GM21447 (cell line): ENCODE measurements at regions not wholly inside any gene's neighbourhood (a gene's known extent, or its start where the extent isn't known, plus 50 kb on each side); places are given as distances from the start of the nearest gene placed in this dataset.

Source experiments
- ATAC-seq: cut with Tn5 transposase; IDR thresholded peaks from one replicate; pipeline ENCODE4 v1.9.1; 2021; ENCODE audit not compliant: unreplicated experiment

- ATAC-seq = no peak
Observed at GRCh38 chr18:67705748-67706147, 189.2 kb upstream of the DSEL start.

GRCh38 chr18:67695684-67696083, 179.2 kb upstream of the DSEL start:
- ATAC-seq = no peak

- no peak for ATAC-seq
Observed at GRCh38 chr18:67694787-67695186, 178.3 kb upstream of the DSEL start.

- ATAC-seq = no peak
Observed at GRCh38 chr18:67692811-67693210, 176.3 kb upstream of the DSEL start.

- ATAC-seq = no peak
Observed at GRCh38 chr18:67682516-67682915, 166.0 kb upstream of the DSEL start.

- no peak for ATAC-seq
Observed at GRCh38 chr18:67677489-67677888, 161.0 kb upstream of the DSEL start.

GRCh38 chr18:67672716-67673115, 156.2 kb upstream of the DSEL start:
- ATAC-seq = no peak

GRCh38 chr18:67672155-67672554, 155.6 kb upstream of the DSEL start:
- ATAC-seq = no peak

GRCh38 chr18:67670024-67670543, 153.6 kb upstream of the DSEL start:
- no peak for ATAC-seq

GRCh38 chr18:67665266-67665665, 148.7 kb upstream of the DSEL start:
- no peak for ATAC-seq

GRCh38 chr18:67662996-67663395, 146.5 kb upstream of the DSEL start:
- ATAC-seq = no peak

GRCh38 chr18:67661555-67661954, 145.0 kb upstream of the DSEL start:
- ATAC-seq = no peak

- no peak for ATAC-seq
Observed at GRCh38 chr18:67654101-67654500, 137.6 kb upstream of the DSEL start.

- ATAC-seq = no peak
Observed at GRCh38 chr18:67652288-67652687, 135.8 kb upstream of the DSEL start.

- ATAC-seq = no peak
Observed at GRCh38 chr18:67651438-67651837, 134.9 kb upstream of the DSEL start.

- no peak for ATAC-seq
Observed at GRCh38 chr18:67650686-67651385, 134.3 kb upstream of the DSEL start.

- ATAC-seq = no peak
Observed at GRCh38 chr18:67646890-67647289, 130.4 kb upstream of the DSEL start.

GRCh38 chr18:67644226-67644625, 127.7 kb upstream of the DSEL start:
- no peak for ATAC-seq

GRCh38 chr18:67639872-67640271, 123.4 kb upstream of the DSEL start:
- no peak for ATAC-seq

- ATAC-seq = no peak
Observed at GRCh38 chr18:67636597-67637385, 120.3 kb upstream of the DSEL start.

GRCh38 chr18:67634631-67635338, 118.3 kb upstream of the DSEL start:
- ATAC-seq = no peak

GRCh38 chr18:67633939-67634338, 117.4 kb upstream of the DSEL start:
- ATAC-seq = no peak
